GM18519 (cell line): ENCODE measurements at regions not wholly inside any gene's neighbourhood (a gene's known extent, or its start where the extent isn't known, plus 50 kb on each side); places are given as distances from the start of the nearest gene placed in this dataset.

ENCODE experiments used
- ATAC-seq: cut with Tn5 transposase; IDR thresholded peaks from one replicate; pipeline ENCODE4 v1.9.1; 2021; ENCODE audit warnings: mild to moderate bottlenecking, moderate library complexity; ENCODE audit not compliant: unreplicated experiment, low FRiP score

- ATAC-seq = peak; percentile 56
These were observed 231.2 kb upstream of the PLEKHG7 start for GRCh38 chr12:92471551-92471950.

GRCh38 chr12:92470608-92471021 is 232.2 kb upstream of the PLEKHG7 start:
- ATAC-seq = no peak

DNA sequence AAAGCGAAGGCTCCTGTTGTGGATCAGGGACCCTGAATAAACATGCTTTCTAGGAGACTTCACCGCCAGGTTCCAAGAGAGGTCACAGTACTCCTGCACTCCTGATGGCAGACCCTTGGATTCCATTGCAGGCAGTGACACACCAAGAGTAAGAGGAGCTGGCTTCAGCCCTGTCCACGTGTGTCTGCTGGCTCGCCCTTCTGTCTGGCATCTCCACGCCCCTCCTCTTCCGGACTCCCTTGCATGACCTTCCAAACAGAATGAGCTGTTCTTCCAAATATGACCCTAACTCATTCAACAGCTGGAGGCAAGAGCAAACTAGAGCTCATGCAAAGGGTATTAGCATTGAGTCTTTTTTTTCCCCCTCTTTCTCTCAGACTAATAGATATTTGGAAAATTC is 233.0 kb upstream of the PLEKHG7 start:
- no peak for ATAC-seq

GRCh38 chr12:92468358-92469020 is 234.3 kb upstream of the PLEKHG7 start:
- ATAC-seq = no peak

GRCh38 chr12:92467886-92468285 is 234.9 kb upstream of the PLEKHG7 start:
- ATAC-seq = no peak

GRCh38 chr12:92466391-92467305 is 236.1 kb upstream of the PLEKHG7 start:
- peak; percentile 33 for ATAC-seq

DNA sequence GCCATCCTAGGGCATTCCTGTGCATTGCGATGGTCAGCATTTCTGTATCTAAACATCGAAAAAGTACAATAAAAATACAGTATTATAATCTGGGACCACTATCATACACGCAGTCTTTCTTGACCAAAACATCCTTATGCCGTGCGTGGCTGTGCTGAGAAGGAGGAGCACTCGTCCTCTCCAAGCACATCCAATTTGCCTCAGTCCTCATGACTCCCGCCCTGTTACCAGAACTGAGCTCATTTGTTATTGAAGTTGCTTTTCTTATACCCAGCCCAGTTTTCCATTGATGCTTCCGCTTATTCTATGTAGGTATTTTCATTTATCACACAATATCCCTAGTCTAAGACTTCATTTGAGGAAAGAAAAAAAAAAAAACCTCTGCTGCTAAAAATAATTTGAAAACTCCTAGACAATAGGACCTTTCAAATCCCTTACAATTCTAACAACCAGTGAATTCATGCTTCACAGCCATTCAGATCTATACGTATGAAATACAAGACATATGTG is 236.9 kb upstream of the PLEKHG7 start:
- no peak for ATAC-seq

GRCh38 chr12:92464911-92465310 is 237.9 kb upstream of the PLEKHG7 start:
- ATAC-seq = no peak

DNA sequence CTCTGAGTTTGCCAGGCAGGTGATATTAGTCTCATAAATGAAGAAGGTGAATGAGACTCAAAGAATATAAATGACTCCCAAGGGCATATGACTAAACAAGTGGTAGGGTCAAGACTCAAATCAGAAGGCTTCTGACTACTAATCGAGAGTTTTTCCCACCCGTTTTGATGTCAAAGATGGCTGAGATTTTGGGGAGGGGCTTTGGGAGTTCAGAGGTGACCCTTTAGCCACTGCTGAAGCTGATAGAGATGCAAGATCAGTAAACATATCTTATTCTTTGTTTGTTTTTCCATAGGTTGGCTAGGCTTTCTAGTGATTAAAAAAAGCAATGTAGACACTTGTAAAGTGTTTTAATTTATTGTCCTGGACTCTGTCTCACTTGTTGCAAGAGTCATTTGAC is 239.6 kb upstream of the PLEKHG7 start:
- no peak for ATAC-seq

- no peak for ATAC-seq
These were observed 240.3 kb upstream of the PLEKHG7 start for GRCh38 chr12:92462527-92462926.

GRCh38 chr12:92462049-92462448 is 240.7 kb upstream of the PLEKHG7 start:
- ATAC-seq = peak; percentile 58

GRCh38 chr12:92459850-92460249 is 242.9 kb upstream of the PLEKHG7 start:
- ATAC-seq = no peak

GRCh38 chr12:92458996-92459395 is 243.8 kb upstream of the PLEKHG7 start:
- ATAC-seq = no peak

- ATAC-seq = no peak
These were observed 245.2 kb upstream of the PLEKHG7 start for GRCh38 chr12:92457458-92458180.

- no peak for ATAC-seq
These were observed 250.0 kb upstream of the PLEKHG7 start for GRCh38 chr12:92452763-92453162.

DNA sequence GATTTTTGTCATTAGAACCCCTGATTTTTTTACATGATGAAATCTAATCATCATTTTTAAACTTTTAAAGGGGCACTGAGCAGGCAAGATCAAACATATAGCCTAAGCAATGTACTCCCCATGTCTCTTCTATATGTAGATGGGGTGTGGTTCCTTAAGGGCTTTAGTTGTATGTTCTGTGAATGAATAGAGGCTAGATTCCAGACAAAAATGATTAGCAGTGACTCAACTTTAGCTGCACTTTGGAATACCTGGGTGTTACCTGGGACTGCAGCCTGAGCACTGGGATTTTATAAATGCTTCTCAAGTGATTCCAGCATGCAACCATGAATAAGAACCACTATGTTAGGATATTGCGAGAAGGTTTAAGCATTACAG is 256.7 kb upstream of the PLEKHG7 start:
- ATAC-seq = peak; percentile 5

GRCh38 chr12:92445253-92446082 is 257.3 kb upstream of the PLEKHG7 start:
- ATAC-seq = peak; percentile 67

GRCh38 chr12:92444763-92445162 is 258.0 kb upstream of the PLEKHG7 start:
- ATAC-seq = peak; percentile 17

GRCh38 chr12:92442782-92443181 is 260.0 kb upstream of the PLEKHG7 start:
- ATAC-seq = no peak

DNA sequence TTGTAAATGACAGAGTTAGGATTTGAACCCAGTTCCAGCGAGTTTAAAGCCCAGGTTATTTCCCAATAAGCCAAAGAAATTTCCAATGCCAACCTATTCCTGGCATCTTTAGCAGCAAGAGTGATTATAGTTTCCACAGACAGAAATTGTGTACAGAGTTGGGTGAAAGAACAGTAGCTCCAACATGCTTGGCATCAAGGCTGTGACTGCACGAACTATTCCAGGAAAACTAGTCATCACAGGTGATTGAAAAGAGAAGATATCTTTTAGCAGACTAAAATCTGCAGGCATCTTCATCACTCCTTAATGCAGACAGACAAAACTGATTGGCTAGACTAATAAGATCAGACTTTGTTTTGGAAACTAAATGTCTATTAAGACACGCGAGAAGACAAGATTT is 262.7 kb upstream of the PLEKHG7 start:
- no peak for ATAC-seq
